Left lung (tissue), 4 donors: ENCODE measurements at regions not wholly inside any gene's neighbourhood (a gene's known extent, or its start where the extent isn't known, plus 50 kb on each side); places are given as distances from the start of the nearest gene placed in this dataset.

Experiments
- ATAC-seq: fragments of 200-7000 bp; cut with Tn5 transposase; one replicate; pipeline ENCODE4 v1.9.1; 2020; ENCODE audit warnings: moderate library complexity
- DNase-seq, 4 donors: peaks; one replicate each; pipeline ENCODE4 v3.0.0-alpha.2; 2013 to 2020
- H3K27ac ChIP-seq, 2 donors: fragments of 200-600 bp; sonication (generic) in 1 of 2; one replicate each; pipeline versions ENCODE4 v1.5.0 to v1.8.0; 2020 to 2021
- H3K27me3 ChIP-seq, 2 donors: fragments of 200-600 bp; sonication (generic) in 1 of 2; one replicate each; pipeline versions ENCODE4 v1.5.0 to v1.8.0; 2020 to 2021
- H3K36me3 ChIP-seq, 2 donors: fragments of 200-600 bp; sonication (generic) in 1 of 2; one replicate each; pipeline versions ENCODE4 v1.5.0 to v1.8.0; 2020 to 2021
- H3K4me1 ChIP-seq, 2 donors: fragments of 200-600 bp; one replicate each; pipeline ENCODE4 v1.8.0; 2021
- H3K4me3 ChIP-seq, 2 donors: fragments of 200-600 bp; sonication (generic) in 1 of 2; one replicate each; pipeline versions ENCODE4 v1.5.0 to v1.8.0; 2020 to 2021; ENCODE audit warnings: mild to moderate bottlenecking in 1 of 2
- H3K9me3 ChIP-seq, 2 donors: fragments of 200-600 bp; sonication (generic) in 1 of 2; one replicate each; pipeline versions ENCODE4 v1.5.0 to v1.8.0; 2020 to 2021
- CTCF ChIP-seq, 2 donors: fragments of 200-600 bp; sonication (generic) in 1 of 2; IDR thresholded peaks; one replicate each; pipeline versions ENCODE4 v1.5.0 to v1.8.0; 2021; ENCODE audit warnings: antibody characterized with exemption in 2 of 2
- intact Hi-C, 2 donors: fragments of 100-400 bp; cut with DNase I; formaldehyde crosslinking; loops; one replicate each; pipeline versions ENCODE4 v1.11.2 to v1.14.2; 2022
- donor health status: DM: no; HTN: yes; CAD: no.
- donor health status: DM: no; HTN: no; CAD: no.

GRCh38 chr17:70239391-70239826, 70.1 kb downstream of the KCNJ2 start:
- no peaks in the 10 kb centered on the region for H3K27me3 ChIP-seq
- no peaks in the 10 kb centered on the region for H3K4me1 ChIP-seq
- no peaks in the 10 kb centered on the region for H3K9me3 ChIP-seq
- H3K27ac ChIP-seq, result no peak overlapping the region
- no peak overlapping the region for H3K4me3 ChIP-seq
- no peaks in the 10 kb centered on the region for H3K36me3 ChIP-seq
- intact Hi-C loops, result no loop called here
- TF ChIP-seq CTCF (IDR thresholded peaks at IDR 0.05), result no peak
- DNase-seq, result no peak
- no peak for ATAC-seq

- H3K27me3 ChIP-seq, result no peaks in the 10 kb centered on the region
- no peaks in the 10 kb centered on the region for H3K36me3 ChIP-seq
- no peaks in the 10 kb centered on the region for H3K4me1 ChIP-seq
- no peaks in the 10 kb centered on the region for H3K9me3 ChIP-seq
- no peak overlapping the region for H3K4me3 ChIP-seq
- ATAC-seq (no peak), DNase-seq (no peak)
- intact Hi-C loops, result no loop called here
- H3K27ac ChIP-seq, result no peak overlapping the region
- no peak for TF ChIP-seq CTCF (IDR thresholded peaks at IDR 0.05)
Observed at GRCh38 chr17:70241071-70241470, 71.7 kb downstream of the KCNJ2 start.

- DNase-seq (no peak), ATAC-seq (no peak)
- no peaks in the 10 kb centered on the region for H3K36me3 ChIP-seq
- no peaks in the 10 kb centered on the region for H3K9me3 ChIP-seq
- H3K4me3 ChIP-seq, result no peak overlapping the region
- no peak for TF ChIP-seq CTCF (IDR thresholded peaks at IDR 0.05)
- no peaks in the 10 kb centered on the region for H3K4me1 ChIP-seq
- no peaks in the 10 kb centered on the region for H3K27me3 ChIP-seq
- intact Hi-C loops, result no loop called here
- no peak overlapping the region for H3K27ac ChIP-seq
Observed at GRCh38 chr17:70242781-70243437, 73.6 kb downstream of the KCNJ2 start.

GRCh38 chr17:70251706-70252105, 82.4 kb downstream of the KCNJ2 start:
- peak; percentile 31 for ATAC-seq
- no peak overlapping the region for H3K27ac ChIP-seq
- H3K4me1 ChIP-seq, result no peaks in the 10 kb centered on the region
- no peaks in the 10 kb centered on the region for H3K9me3 ChIP-seq
- intact Hi-C loops, result no loop called here
- H3K4me3 ChIP-seq, result no peak overlapping the region
- TF ChIP-seq CTCF (IDR thresholded peaks at IDR 0.05), result no peak
- DNase-seq, result no peak
- H3K36me3 ChIP-seq, result no peaks in the 10 kb centered on the region
- H3K27me3 ChIP-seq, result no peaks in the 10 kb centered on the region

- intact Hi-C loops, result no loop called here
- DNase-seq (no peak), ATAC-seq (no peak)
- Histone ChIP-seq H3K27ac (no peak overlapping the region), H3K9me3 (no peaks in the 10 kb centered on the region), H3K4me3 (no peak overlapping the region), H3K27me3 (no peaks in the 10 kb centered on the region), H3K4me1 (no peaks in the 10 kb centered on the region), H3K36me3 (no peaks in the 10 kb centered on the region)
- TF ChIP-seq CTCF (IDR thresholded peaks at IDR 0.05), result no peak
Observed at GRCh38 chr17:70254735-70255460, 85.6 kb downstream of the KCNJ2 start.
